Panc1 (cell line): ENCODE measurements at regions not wholly inside any gene's neighbourhood (a gene's known extent, or its start where the extent isn't known, plus 50 kb on each side); places are given as distances from the start of the nearest gene placed in this dataset.

Experiments used
- ATAC-seq: fragments of 200-7000 bp; cut with Tn5 transposase; 2 replicates; pipeline ENCODE4 v1.9.1; 2020; ENCODE audit warnings: mild to moderate bottlenecking, moderate library complexity
- BruUV-seq: library from RNA; stranded (reverse); fragments of 400-500 nt; replicated peaks from 2 replicates; lab custom pipeline; 2021; lab: Mats Ljungman, UMichigan
- CTCF ChIA-PET: fragments of 300-600 bp; sonication (Branson Sonifier 250); formaldehyde crosslinking; loops from one replicate; lab custom pipeline; 2022; ENCODE audit warnings: antibody characterized with exemption; lab: Charles Lee
- POLR2A ChIA-PET: fragments of 300-600 bp; sonication (Branson Sonifier 250); formaldehyde crosslinking; loops from one replicate; lab custom pipeline; 2022; ENCODE audit warnings: antibody characterized with exemption; lab: Charles Lee
- DNase-seq: peaks from one replicate; pipeline ENCODE4 v3.0.0-alpha.2; 2010; ENCODE audit warnings: low read depth, low spot score
- H3K27ac ChIP-seq: 2 replicates; pipeline ENCODE4 v1.5.1; 2011; ENCODE audit warnings: mild to moderate bottlenecking, low read length, inconsistent platforms
- H3K27me3 ChIP-seq: fragments of 200-500 bp; sonication (Bioruptor generic); 2 replicates; pipeline ENCODE4 v1.6.0; 2014; ENCODE audit warnings: low read length, inconsistent platforms; ENCODE audit not compliant: control insufficient read depth, insufficient read depth
- H3K36me3 ChIP-seq: fragments of 200-500 bp; sonication (Bioruptor generic); 2 replicates; pipeline ENCODE4 v1.5.1; 2014; ENCODE audit warnings: inconsistent platforms, mild to moderate bottlenecking, low read length, moderate library complexity; ENCODE audit not compliant: control insufficient read depth, insufficient read depth
- H3K4me1 ChIP-seq: 2 replicates; pipeline ENCODE4 v1.5.1; 2011; ENCODE audit warnings: inconsistent platforms, mild to moderate bottlenecking, low read length, moderate library complexity; ENCODE audit not compliant: control insufficient read depth, insufficient read depth
- H3K4me3 ChIP-seq, 2 experiments: 2 replicates each; pipeline ENCODE4 v1.5.1; 2011 to 2012; ENCODE audit warnings: low read depth in 2 of 2, low read length in 2 of 2, mild to moderate bottlenecking in 2 of 2, inconsistent platforms in 1 of 2, moderate library complexity in 1 of 2
- H3K9me3 ChIP-seq: fragments of 200-500 bp; sonication (Bioruptor generic); 2 replicates; pipeline ENCODE4 v1.5.1; 2014; ENCODE audit warnings: low read depth, mild to moderate bottlenecking, inconsistent platforms, low read length, moderate library complexity; ENCODE audit not compliant: control insufficient read depth, insufficient read depth
- POLR2AphosphoS5 ChIP-seq: IDR thresholded peaks from 2 replicates; pipeline ENCODE4 v1.6.1; 2012; ENCODE audit warnings: mild to moderate bottlenecking, low read depth, low read length, moderate library complexity
- SIN3A ChIP-seq: IDR thresholded peaks from 2 replicates; pipeline ENCODE4 v1.6.1; 2012; ENCODE audit warnings: low read depth, mild to moderate bottlenecking, low read length, moderate library complexity, borderline replicate concordance; ENCODE audit not compliant: insufficient read depth
- TCF7L2 ChIP-seq: IDR thresholded peaks from 2 replicates; pipeline ENCODE4 v1.6.1; 2011; ENCODE audit warnings: mild to moderate bottlenecking, low read depth, low read length, inconsistent platforms
- in situ Hi-C: cut with HindIII; loops from 2 replicates; pipeline ENCODE4 v1.10.0; 2016; ENCODE audit warnings: low sequenced_read_pairs, low pct_unique_long_range_greater_than_20kb
- intact Hi-C: fragments of 100-400 bp; cut with micrococcal nuclease; formaldehyde crosslinking; loops from one replicate; pipeline ENCODE4 v1.10.0; 2022; ENCODE audit not compliant: unreplicated experiment
- TF ChIP-seq, protein P1 (sequence below): fragments of 450-650 bp; IDR thresholded peaks from 2 replicates; pipeline ENCODE4 v1.5.1; 2017; ENCODE audit warnings: mild to moderate bottlenecking
- TF ChIP-seq, protein P2 (sequence below), 2 experiments: IDR thresholded peaks; 2 replicates each; pipeline ENCODE4 v1.6.1; 2011 to 2012; ENCODE audit warnings: low read depth in 2 of 2, control low read depth in 1 of 2, low read length in 1 of 2, mild to moderate bottlenecking in 1 of 2, moderate library complexity in 1 of 2; ENCODE audit not compliant: insufficient read depth in 1 of 2

DNA sequence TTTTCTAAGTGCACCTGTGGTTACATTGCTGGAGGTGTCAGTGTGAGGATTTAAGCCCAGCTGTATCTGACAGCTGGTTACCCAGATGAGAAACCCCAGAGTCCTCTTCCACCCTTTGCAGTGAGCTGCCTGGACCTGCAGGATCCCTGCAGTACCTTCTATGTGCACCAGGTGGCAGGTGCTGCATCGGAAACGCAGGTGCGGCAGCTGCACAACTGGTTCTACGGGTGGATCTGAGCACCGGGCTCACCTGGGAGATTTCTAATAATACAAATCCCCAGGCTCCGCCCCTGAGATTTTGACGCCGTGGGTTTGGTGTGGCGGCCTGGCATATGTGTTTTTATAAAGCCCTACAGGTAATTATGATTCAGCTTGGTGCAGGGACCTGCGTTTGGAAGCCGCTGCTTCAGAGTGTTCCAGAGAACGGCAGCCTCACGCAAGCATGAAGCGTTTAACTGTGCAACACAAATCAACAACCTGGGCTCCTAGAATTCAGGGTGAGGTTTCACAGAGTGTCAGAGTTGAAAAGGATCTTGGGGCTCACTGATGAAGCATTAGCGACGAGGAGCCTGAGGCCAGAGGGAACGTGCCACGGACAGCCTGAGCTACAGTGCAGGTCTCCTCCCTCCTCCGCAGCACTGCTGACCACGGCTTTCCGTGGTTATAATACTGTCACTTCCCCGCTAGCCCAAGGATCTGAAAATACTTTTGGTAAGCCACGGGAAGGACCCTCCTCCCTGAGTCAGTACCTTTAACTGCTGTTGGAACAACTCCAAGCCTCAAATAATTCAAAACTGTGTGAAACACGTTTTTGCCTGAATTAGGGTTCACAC lies 96.7 kb upstream of the TRABD2B start:
- intact Hi-C loops = loop anchor here (5.0 kb wide), 1 partner anchor 108 kb away; no protein-coding TSS in a partner anchor
- ATAC-seq (peak; percentile 99), DNase-seq (peak; percentile 38)
- Histone ChIP-seq H3K9me3 (no peaks in the 10 kb centered on the region), H3K36me3 (no peaks in the 10 kb centered on the region), H3K27me3 (peaks cover 13% of the 10 kb centered on the region), H3K27ac (no peak overlapping the region), H3K4me1 (no peaks in the 10 kb centered on the region), H3K4me3 (peak overlapping the region; percentile 12 to 33; a peak in 3 of 4 replicates)
- BruUV-seq = no TSS peak
- POLR2A ChIA-PET = no interaction called here
- CTCF ChIA-PET = interaction anchor here (0.7 to 1.4 kb wide), 4 partner anchors 45 to 412 kb away, joined by 3 to 12 read pairs (median 8); no protein-coding TSS in a partner anchor
- TF ChIP-seq SIN3A = no peak
- no peak for TF ChIP-seq POLR2AphosphoS5
- TF ChIP-seq, protein P1, sequence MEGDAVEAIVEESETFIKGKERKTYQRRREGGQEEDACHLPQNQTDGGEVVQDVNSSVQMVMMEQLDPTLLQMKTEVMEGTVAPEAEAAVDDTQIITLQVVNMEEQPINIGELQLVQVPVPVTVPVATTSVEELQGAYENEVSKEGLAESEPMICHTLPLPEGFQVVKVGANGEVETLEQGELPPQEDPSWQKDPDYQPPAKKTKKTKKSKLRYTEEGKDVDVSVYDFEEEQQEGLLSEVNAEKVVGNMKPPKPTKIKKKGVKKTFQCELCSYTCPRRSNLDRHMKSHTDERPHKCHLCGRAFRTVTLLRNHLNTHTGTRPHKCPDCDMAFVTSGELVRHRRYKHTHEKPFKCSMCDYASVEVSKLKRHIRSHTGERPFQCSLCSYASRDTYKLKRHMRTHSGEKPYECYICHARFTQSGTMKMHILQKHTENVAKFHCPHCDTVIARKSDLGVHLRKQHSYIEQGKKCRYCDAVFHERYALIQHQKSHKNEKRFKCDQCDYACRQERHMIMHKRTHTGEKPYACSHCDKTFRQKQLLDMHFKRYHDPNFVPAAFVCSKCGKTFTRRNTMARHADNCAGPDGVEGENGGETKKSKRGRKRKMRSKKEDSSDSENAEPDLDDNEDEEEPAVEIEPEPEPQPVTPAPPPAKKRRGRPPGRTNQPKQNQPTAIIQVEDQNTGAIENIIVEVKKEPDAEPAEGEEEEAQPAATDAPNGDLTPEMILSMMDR = peak; percentile 88
- TF ChIP-seq, protein P2, sequence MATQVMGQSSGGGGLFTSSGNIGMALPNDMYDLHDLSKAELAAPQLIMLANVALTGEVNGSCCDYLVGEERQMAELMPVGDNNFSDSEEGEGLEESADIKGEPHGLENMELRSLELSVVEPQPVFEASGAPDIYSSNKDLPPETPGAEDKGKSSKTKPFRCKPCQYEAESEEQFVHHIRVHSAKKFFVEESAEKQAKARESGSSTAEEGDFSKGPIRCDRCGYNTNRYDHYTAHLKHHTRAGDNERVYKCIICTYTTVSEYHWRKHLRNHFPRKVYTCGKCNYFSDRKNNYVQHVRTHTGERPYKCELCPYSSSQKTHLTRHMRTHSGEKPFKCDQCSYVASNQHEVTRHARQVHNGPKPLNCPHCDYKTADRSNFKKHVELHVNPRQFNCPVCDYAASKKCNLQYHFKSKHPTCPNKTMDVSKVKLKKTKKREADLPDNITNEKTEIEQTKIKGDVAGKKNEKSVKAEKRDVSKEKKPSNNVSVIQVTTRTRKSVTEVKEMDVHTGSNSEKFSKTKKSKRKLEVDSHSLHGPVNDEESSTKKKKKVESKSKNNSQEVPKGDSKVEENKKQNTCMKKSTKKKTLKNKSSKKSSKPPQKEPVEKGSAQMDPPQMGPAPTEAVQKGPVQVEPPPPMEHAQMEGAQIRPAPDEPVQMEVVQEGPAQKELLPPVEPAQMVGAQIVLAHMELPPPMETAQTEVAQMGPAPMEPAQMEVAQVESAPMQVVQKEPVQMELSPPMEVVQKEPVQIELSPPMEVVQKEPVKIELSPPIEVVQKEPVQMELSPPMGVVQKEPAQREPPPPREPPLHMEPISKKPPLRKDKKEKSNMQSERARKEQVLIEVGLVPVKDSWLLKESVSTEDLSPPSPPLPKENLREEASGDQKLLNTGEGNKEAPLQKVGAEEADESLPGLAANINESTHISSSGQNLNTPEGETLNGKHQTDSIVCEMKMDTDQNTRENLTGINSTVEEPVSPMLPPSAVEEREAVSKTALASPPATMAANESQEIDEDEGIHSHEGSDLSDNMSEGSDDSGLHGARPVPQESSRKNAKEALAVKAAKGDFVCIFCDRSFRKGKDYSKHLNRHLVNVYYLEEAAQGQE (IDR thresholded peaks at IDR 0.05; ENCODE audit: insufficient read depth in 1 of 2, low read depth in 2 of 2, low read length in 1 of 2) = no peak
- in situ Hi-C loops = no loop called here

DNA sequence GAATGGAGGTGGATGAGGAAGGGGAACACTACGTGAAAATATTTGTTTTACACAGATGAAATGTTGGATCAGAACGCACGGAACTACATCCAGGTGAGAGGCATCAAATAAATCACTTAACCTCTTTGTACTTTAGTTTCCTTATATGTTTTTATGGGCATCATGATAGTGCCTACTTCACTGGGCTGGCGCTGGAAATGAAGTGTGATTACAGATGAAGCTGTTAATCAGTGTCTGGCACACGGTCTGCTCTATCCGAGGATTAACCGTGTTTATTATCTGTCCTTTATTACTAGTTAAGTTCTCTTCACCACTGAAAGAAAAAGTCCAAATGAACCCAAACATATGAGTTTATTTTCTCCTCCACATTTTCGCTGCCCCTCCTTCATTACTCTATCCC lies 96.0 kb upstream of the TRABD2B start:
- no peaks in the 10 kb centered on the region for H3K4me1 ChIP-seq
- TF ChIP-seq POLR2AphosphoS5 = no peak
- TF ChIP-seq, protein P1 = no peak
- no peak for TF ChIP-seq TCF7L2
- TF ChIP-seq, protein P2 (IDR thresholded peaks at IDR 0.05; ENCODE audit: insufficient read depth in 1 of 2, low read depth in 2 of 2, low read length in 1 of 2) = no peak
- TF ChIP-seq SIN3A = no peak
- intact Hi-C loops (loop anchor here (5.0 kb wide), 1 partner anchor 109 kb away; no protein-coding TSS in a partner anchor), in situ Hi-C loops (no loop called here)
- no peaks in the 10 kb centered on the region for H3K36me3 ChIP-seq
- CTCF ChIA-PET = interaction anchor here (0.7 to 1.4 kb wide), 2 partner anchors 111 to 413 kb away, joined by 5 to 12 read pairs; no protein-coding TSS in a partner anchor
- no peak overlapping the region for H3K4me3 ChIP-seq
- no peaks in the 10 kb centered on the region for H3K9me3 ChIP-seq
- POLR2A ChIA-PET = no interaction called here
- ATAC-seq (no peak), DNase-seq (no peak)
- peaks cover 15% of the 10 kb centered on the region for H3K27me3 ChIP-seq
- H3K27ac ChIP-seq = no peak overlapping the region
- BruUV-seq = no TSS peak
